Kidney tubule cell (primary cell): ENCODE measurements at regions not wholly inside any gene's neighbourhood (a gene's known extent, or its start where the extent isn't known, plus 50 kb on each side); places are given as distances from the start of the nearest gene placed in this dataset.
A peak's percentile ranks its signal among the peaks of the same experiment; 100 is the strongest.

ENCODE experiments used
- DNase-seq: peaks from one replicate; pipeline ENCODE4 v3.0.0-alpha.2; 2018; ENCODE audit warnings: low spot score

DNA sequence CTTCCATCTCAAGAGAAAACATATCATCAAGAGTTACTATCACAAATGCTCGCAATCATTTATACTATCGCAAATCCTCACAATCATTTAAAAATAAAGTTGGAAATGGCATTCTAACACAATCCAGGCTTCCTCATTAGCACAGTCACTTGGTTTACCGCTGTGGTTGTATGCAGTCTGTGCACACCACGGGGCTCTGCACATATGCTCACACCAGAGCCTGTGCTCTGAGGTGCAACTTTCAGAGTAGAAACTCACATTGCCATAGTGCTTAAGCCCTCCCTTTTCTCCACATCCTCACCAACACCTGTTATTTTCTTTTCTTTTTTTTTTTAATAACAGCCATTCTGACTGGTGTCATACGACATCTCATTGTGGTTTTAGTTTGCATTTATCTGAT, 235.6 kb upstream of the KLF6 start:
- no peak for DNase-seq

GRCh38 chr10:4018054-4018511, 233.1 kb upstream of the KLF6 start:
- DNase-seq: no peak

- DNase-seq: no peak
These were observed 232.3 kb upstream of the KLF6 start for GRCh38 chr10:4017336-4017735.

DNA sequence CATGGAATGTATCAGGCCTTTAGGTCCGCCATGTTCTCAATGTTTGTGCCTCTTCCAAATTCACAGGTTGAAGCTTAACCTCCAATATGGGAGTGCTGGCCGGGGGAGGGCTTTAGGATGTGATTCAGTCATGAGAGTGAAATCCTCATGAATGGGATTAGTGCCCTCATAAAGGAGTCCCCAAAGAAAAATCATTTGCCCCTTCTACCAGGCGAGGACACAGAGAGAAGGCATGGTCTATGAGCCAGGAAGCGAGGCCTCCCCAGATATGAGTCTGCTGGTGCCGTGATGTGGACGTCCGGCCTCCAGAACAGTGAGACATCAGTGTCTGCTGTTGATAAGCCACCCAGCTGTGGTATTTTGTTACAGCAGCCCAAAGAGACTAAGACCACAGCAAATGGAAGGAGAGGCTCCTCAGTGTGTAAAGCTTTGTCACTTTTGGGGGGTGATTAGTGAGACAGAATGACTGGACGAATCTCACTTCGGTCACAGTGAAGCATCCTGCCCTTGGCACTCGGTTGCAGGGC, 231.3 kb upstream of the KLF6 start:
- DNase-seq: no peak

GRCh38 chr10:4013651-4014121, 228.7 kb upstream of the KLF6 start:
- DNase-seq: no peak

- no peak for DNase-seq
These were observed 227.8 kb upstream of the KLF6 start for GRCh38 chr10:4012848-4013247.

- DNase-seq: no peak
These were observed 226.3 kb upstream of the KLF6 start for GRCh38 chr10:4011136-4011812.

DNA sequence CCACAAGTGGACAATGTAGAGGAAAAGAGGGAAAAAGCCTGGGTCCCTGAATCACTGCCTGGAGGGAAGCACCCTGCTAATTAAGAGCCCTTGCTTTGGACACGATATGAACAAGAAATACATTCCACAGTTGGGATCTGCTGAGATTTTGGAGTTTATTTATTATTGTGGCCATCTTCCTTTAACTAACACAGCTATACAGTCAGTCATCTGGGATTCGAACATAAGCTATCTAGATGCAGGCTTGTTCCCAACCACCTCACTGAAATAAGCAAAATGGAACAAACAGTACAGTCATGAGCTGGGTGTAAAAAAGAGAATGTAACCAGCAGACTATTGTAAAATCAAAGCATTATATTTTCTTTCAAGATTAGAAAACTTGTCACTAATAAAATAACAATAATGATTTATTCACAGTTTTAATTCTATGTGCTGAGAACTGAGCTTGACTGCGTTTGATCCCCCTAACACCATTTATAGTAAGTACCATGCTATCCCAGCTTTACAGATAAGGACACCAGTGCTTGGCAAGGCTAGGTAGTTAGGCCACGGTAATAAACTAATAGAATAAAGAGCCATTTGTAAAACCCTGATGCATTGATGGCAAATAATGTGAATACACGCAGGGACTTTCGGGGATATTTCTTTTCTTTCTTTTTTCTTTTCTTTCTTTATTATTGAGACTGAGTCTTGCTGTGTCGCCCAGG, 223.8 kb upstream of the KLF6 start:
- no peak for DNase-seq

- no peak for DNase-seq
These were observed 222.8 kb upstream of the KLF6 start for GRCh38 chr10:4007771-4008170.

DNA sequence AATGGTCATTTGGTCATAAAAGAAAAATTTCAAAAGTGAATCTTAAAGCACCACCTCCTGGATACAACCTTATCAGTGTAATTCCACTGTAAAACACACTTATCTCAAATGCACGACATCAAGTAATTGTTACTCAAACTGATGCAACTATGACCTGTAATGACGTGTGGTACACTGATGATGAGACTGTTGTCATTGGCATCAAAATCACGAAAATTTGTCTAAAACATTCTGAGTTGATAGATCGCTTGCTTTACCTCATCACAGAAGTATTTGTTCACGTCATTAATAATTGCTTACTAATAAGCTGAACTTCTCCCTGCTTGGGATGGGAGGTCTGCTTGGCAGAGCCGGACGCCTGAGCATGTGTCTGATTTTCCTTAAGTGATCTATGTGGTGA, 221.8 kb upstream of the KLF6 start:
- DNase-seq: no peak

DNA sequence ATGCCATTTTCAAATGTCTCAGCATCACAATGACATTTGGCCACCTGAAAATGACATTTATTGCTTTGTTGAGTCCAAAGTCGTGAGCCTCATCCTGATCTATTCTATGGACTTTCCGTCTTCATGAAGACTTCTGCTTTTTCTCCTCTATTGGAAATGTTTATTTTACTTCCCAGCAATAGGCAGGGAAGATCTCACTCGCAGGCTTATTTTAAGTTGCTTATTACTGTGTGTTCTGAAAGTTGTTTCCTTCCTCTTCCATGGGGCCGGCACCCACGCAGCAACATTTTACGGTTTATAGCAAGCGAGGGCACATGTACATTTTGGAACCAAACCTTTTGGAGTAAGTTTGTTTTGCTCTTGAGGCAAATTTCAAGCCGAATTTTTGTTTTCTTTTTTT, 221.0 kb upstream of the KLF6 start:
- DNase-seq: no peak

GRCh38 chr10:4004990-4005389, 220.0 kb upstream of the KLF6 start:
- DNase-seq: no peak

DNA sequence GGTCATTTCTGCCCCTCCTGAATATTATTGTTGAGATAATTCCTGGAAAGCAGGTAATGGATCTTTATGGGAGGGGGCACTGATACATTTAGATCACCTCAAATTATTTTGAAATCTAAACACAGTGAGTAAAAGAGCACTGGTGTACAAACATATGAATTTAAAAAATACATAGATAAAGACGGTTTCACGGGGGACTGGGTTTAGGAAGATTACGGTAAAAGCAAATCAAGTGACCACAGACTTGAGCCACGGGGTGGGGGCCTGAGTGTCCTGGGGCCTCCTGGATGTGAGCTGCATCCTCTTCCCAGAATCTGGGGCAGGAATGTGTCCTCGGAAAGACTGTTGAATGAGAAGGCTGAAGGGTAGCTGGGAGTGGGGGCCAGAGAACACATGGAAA, 219.1 kb upstream of the KLF6 start:
- no peak for DNase-seq

- DNase-seq: no peak
These were observed 218.5 kb upstream of the KLF6 start for GRCh38 chr10:4003348-4003973.

DNA sequence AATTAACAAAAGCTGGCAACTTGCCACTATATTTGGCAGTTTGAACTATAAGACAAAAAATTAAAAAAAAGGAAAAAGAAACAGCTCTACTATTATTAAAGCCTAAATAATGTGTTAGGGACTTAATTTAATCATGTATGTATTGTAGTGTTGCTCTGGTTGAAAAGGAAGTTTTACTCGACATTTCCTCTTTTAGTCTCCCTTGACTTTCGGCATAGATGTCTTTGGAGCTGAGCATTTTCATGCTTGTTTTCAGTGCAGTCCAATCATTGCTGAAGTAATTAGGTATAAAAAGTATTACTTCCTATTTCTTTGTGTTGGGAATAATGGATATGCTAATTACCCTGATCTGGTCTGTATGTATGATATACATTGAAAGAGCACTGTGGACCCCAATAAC, 216.8 kb upstream of the KLF6 start:
- no peak for DNase-seq

GRCh38 chr10:3999642-4000041, 214.6 kb upstream of the KLF6 start:
- DNase-seq: no peak

GRCh38 chr10:3996697-3997096, 211.7 kb upstream of the KLF6 start:
- no peak for DNase-seq

DNA sequence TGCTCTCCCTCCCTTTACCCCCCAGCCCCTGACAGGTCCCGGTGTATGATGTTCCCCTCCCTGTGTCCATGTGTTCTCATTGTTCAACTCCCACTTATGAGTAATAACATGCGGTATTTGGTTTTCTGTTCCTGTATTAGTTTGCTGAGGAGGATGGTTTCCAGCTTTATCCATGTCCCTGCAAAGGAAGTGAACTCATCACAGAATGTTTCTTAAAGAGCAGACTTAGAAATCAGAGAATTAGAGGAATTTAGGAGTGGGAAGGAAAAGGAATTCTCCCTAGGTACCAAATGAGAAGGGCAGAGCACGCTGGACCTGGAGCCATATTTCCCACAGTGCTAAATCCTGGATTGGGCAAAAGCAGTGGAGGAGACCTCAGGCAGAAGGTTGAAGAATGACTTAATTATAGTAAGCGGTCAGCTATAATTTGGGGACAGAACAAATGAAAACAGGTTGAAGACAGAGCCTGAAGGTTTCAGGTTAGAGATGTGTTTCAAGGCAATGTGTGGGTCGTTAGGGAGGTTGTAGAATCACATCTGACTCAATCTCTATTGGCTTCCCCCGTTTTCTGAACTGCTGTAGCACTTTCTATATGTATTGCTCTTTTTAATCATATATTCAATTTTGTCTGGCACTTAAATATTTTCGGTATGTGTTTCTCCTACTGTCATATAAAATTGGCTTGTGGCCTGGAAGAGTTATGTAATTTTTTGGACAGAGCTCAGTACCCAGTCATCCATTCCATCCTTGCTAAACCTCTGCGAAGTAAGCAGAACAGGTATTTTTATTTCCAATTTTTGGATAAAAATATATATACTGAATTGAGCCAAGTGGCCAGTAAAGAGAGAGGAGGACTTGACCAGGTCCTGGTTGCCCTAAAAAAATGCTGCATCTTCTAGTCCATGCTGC, 210.5 kb upstream of the KLF6 start:
- peak; percentile 57 for DNase-seq

GRCh38 chr10:3992382-3993178, 207.6 kb upstream of the KLF6 start:
- DNase-seq: no peak

GRCh38 chr10:3990307-3990706, 205.3 kb upstream of the KLF6 start:
- DNase-seq: no peak
